GM19463 (cell line): ENCODE measurements at regions not wholly inside any gene's neighbourhood (a gene's known extent, or its start where the extent isn't known, plus 50 kb on each side); places are given as distances from the start of the nearest gene placed in this dataset.

Experiments
- ATAC-seq: cut with Tn5 transposase; IDR thresholded peaks from one replicate; pipeline ENCODE4 v1.9.1; 2021; ENCODE audit warnings: mild to moderate bottlenecking, moderate library complexity; ENCODE audit not compliant: unreplicated experiment

- ATAC-seq, result no peak
These were observed 266.8 kb upstream of the STEAP1 start for GRCh38 chr7:89887489-89887888.

- ATAC-seq, result no peak
These were observed 245.5 kb upstream of the STEAP1 start for GRCh38 chr7:89908736-89909135.

GRCh38 chr7:89914711-89915110 lies 239.6 kb upstream of the STEAP1 start:
- no peak for ATAC-seq

GRCh38 chr7:89926194-89926593 lies 228.1 kb upstream of the STEAP1 start:
- ATAC-seq, result no peak

GRCh38 chr7:89926701-89927100 lies 227.6 kb upstream of the STEAP1 start:
- no peak for ATAC-seq

- no peak for ATAC-seq
These were observed 226.5 kb upstream of the STEAP1 start for GRCh38 chr7:89927762-89928161.

- no peak for ATAC-seq
These were observed 225.8 kb upstream of the STEAP1 start for GRCh38 chr7:89928451-89928850.

GRCh38 chr7:89934101-89934500 lies 220.2 kb upstream of the STEAP1 start:
- no peak for ATAC-seq

- ATAC-seq, result no peak
These were observed 210.7 kb upstream of the STEAP1 start for GRCh38 chr7:89943525-89944050.

GRCh38 chr7:89958525-89959068 lies 195.7 kb upstream of the STEAP1 start:
- ATAC-seq, result no peak

GRCh38 chr7:89966067-89966664 lies 188.1 kb upstream of the STEAP1 start:
- no peak for ATAC-seq

- no peak for ATAC-seq
These were observed 178.7 kb upstream of the STEAP1 start for GRCh38 chr7:89975577-89975976.

GRCh38 chr7:89987665-89988064 lies 166.6 kb upstream of the STEAP1 start:
- no peak for ATAC-seq

- no peak for ATAC-seq
These were observed 166.2 kb upstream of the STEAP1 start for GRCh38 chr7:89988074-89988473.

GRCh38 chr7:89989454-89989853 lies 164.8 kb upstream of the STEAP1 start:
- no peak for ATAC-seq

- ATAC-seq, result no peak
These were observed 159.8 kb upstream of the STEAP1 start for GRCh38 chr7:89994483-89994882.

GRCh38 chr7:89998554-89998953 lies 155.7 kb upstream of the STEAP1 start:
- no peak for ATAC-seq

- ATAC-seq, result no peak
These were observed 148.4 kb upstream of the STEAP1 start for GRCh38 chr7:90005836-90006235.

- no peak for ATAC-seq
These were observed 147.1 kb upstream of the STEAP1 start for GRCh38 chr7:90007001-90007654.

GRCh38 chr7:90007831-90008230 lies 146.4 kb upstream of the STEAP1 start:
- no peak for ATAC-seq

- ATAC-seq, result no peak
These were observed 132.1 kb upstream of the STEAP1 start for GRCh38 chr7:90022213-90022612.

GRCh38 chr7:90025771-90026170 lies 128.5 kb upstream of the STEAP1 start:
- ATAC-seq, result peak; percentile 54
